IPS DF 4.7 (cell line): ENCODE measurements at regions not wholly inside any gene's neighbourhood (a gene's known extent, or its start where the extent isn't known, plus 50 kb on each side); places are given as distances from the start of the nearest gene placed in this dataset.
"Not testable (repeated sequence)": the region's sequence is repeated elsewhere in the genome, so short reads cannot be mapped to it uniquely, and the experiment has no call there.

Experiments used
- DNase-seq: peaks from one replicate; pipeline ENCODE4 v3.0.0-alpha.2; 2013; ENCODE audit warnings: low spot score; ENCODE audit errors: extremely low read depth

DNA sequence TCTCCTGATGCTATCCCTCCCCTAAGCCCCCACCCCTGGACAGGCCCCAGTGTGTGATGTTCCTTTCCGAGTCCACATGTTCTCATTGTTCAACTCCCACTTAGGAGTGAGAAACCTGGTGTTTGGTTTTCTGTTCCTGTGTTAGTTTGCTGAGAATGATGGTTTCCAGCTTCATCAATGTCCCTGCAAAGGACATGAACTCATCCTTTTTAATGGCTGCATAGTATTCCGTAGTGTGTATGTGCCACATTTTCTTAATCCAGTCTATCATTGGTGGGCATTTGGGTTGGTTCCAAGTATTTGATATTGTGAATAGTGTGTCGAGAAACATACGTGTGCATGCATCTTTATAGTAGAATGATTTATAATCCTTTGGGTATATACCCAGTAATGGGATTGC is 80.0 kb upstream of the SGO1 start:
- not testable (repeated sequence) for DNase-seq

- DNase-seq = no peak
Observed at GRCh38 chr3:20264900-20265567, 79.0 kb upstream of the SGO1 start.

- no peak for DNase-seq
Observed at GRCh38 chr3:20258371-20258770, 72.4 kb upstream of the SGO1 start.

DNA sequence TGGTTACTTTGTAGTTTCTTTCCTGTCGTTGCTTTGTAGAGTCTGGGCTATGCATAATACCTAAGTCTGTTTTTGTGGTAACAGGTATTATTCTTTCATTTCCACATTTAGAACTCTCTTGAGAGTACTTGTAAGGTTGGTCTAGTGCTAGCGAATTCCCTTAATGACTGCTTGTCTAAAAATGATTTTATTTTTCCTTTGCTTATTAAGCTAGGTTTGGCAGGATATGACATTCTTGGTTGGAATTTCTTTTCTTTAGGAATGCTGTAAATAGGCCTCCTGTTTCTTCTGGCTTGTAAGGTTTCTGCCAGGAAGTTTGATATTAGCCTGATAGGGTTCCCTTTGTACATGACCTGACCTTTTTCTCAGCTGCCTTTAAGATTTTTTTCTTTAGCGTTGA is 70.1 kb upstream of the SGO1 start:
- no peak for DNase-seq

DNA sequence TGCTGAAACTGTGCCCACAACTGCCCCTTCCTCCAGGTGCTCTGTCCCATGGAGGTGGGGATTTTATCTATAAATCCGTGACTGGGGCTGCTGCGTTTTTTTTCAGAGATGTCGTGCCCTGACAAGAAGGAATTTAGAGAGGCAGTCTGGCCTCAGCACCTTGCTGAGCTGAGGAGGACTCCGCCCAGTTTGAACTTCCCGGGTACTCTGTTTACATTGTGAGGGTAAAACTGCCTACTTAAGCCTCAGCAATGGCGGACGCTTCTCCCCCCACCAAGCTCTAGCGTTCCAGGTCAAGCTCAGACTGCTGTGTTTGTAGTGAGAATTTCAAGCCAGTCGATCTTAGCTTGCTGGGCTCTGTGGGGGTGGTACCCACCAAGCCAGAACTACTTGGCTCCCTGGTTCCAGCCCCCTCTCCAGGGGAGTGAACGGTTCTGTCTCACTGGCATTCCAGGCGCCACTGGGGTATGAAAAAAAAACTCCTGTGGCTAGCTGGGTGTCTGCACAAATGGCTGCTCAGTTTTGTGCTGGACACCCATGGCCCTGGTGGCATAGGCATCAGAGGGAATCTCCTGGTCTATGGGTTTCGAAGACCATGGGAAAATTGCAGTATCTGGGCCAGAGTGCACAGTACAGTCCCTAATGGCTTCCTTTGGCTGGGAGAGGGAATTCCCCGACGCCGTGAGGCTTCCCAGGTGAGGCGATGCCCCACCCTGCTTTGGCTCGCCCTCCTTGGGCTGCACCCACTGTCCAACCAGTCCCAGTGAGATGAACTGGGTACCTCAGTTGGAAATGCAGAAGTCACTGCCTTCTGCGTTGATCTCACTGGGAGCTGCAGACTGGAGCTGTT is 68.5 kb upstream of the SGO1 start:
- DNase-seq = no peak

GRCh38 chr3:20250786-20251185 is 64.8 kb upstream of the SGO1 start:
- DNase-seq = no peak

DNA sequence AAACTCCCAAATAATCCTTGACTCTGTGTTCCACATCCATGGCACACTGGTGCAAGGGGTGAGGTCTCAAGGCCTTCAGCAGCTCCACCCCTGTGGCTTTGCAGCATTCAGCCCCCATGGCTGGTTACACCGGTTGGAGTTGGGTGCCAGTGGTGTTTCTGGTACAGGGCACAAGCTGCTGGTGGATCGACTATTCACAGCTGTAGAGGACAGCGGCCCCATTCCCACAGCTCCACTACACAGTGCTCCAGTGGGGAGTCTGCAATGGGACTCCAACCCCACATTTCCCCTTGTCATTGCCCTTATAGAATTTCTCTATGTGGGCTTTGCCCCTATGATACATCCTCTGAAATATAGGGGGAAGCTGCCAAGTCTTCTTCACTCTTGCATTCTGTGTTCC is 64.3 kb upstream of the SGO1 start:
- no peak for DNase-seq

DNA sequence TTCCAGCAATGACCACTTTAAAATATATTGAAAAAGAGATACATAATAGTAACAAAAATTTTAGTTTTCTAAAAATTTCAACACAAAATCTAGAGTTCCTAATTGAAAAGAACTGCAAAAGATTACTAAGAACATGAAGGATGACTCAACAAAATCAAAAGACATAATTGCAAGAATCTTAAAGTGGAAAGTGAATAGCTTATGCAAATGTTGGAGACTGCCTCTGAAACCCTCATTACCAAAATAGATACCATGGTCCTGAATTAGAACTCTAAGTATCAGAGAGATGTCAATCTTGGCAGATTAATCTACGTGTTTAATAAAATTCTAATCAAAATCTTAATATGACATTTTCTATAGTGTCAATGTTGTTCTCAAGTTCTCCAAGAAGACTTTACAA is 60.7 kb upstream of the SGO1 start:
- DNase-seq = no peak

- DNase-seq = no peak
Observed at GRCh38 chr3:20245781-20246180, 59.8 kb upstream of the SGO1 start.

DNA sequence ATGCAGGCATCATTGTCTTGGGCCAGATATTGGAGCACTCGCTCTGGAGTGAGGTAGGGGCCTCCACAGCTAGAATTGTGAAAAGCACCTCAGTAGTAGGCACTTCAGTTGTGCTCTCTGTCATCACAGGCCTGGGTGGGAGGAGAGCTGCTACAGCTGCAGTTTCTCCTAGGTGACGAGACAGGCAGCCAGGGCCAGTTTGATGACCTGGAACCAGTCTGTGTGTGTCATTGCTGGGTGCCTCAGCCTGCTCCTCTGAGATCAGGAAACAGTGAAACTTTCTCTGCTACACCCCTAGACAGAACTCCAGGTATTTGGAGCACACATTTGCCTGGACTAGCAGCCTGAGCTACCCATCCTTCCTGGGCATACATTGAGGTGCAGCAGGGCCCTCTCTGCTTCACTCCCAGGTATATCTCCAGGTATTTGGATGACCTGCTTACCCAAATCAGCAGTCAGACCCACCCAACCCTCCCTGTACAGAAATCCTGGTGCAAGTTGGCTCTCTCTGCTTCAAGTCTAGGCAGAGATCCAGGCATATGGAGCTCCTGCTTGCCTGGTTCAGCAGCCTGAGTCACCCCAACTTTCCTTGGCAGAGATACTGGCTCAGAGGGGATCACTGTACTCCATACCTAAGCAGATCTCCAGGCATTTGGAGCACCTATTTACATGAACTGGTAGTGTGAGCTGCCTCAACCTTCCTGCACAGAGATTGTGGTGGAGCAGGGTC is 54.3 kb upstream of the SGO1 start:
- no peak for DNase-seq

DNA sequence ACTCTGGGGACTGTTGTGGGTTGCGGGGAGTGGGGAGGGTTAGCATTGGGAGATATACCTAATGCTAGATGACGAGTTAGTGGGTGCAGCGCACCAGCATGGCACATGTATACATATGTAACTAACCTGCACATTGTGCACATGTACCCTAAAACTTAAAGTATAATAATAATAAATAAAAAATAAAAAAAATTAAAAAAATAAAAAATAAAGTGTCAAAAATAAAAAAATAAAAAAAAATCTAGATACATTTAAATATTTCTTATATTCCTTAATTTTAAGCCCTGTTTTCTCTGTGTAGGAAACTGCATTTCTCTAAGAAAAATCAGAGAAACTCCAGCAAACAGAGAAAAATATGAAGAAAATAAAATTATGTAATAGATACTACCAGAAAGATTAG is 52.2 kb upstream of the SGO1 start:
- DNase-seq = not testable (repeated sequence)

- no peak for DNase-seq
Observed at GRCh38 chr3:20236603-20237002, 50.6 kb upstream of the SGO1 start.
